ENCODE measurements at regions not wholly inside any gene's neighbourhood (a gene's known extent, or its start where the extent isn't known, plus 50 kb on each side); places are given as distances from the start of the nearest gene placed in this dataset.
"Not testable (repeated sequence)": the region's sequence is repeated elsewhere in the genome, so short reads cannot be mapped to it uniquely, and the experiment has no call there.

- not testable (repeated sequence) for TF ChIP-seq POLR2AphosphoS5 (IDR thresholded peaks at IDR 0.05; ENCODE audit: low read depth, low read length); POLR2A (IDR thresholded peaks at IDR 0.05; ENCODE audit: low read depth, low read length); TAF1 (IDR thresholded peaks at IDR 0.05; ENCODE audit: borderline replicate concordance, low read depth, low read length)
Measured at GRCh38 chr9:104234632-104235337, 140.7 kb downstream of the SMC2 start.
